Stomach (tissue), 8 donors: ENCODE measurements at regions not wholly inside any gene's neighbourhood (a gene's known extent, or its start where the extent isn't known, plus 50 kb on each side); places are given as distances from the start of the nearest gene placed in this dataset.
"Not testable (repeated sequence)": the region's sequence is repeated elsewhere in the genome, so short reads cannot be mapped to it uniquely, and the experiment has no call there.

ENCODE experiments used
- DNase-seq, 2 donors: peaks; one replicate each; pipeline versions ENCODE4 v3.0.0 to v3.0.0-alpha.2; 2013 to 2019
- H3K27ac ChIP-seq, 5 donors: fragments of 200-600 bp in 4 of 5; sonication (generic) in 4 of 5; one replicate each; pipeline ENCODE4 v1.5.1; 2013 to 2019; ENCODE audit warnings: mild to moderate bottlenecking in 1 of 5, moderate library complexity in 1 of 5
- H3K27me3 ChIP-seq, 3 donors: fragments of 200-600 bp; sonication (generic); one replicate each; pipeline ENCODE4 v1.5.1; 2017 to 2019; ENCODE audit warnings: mixed run types in 1 of 3
- H3K36me3 ChIP-seq, 4 donors: fragments of 200-600 bp; sonication (generic); 1 replicate in 3 of 4; 2 replicates in 1 of 4; pipeline ENCODE4 v1.5.1; 2016 to 2019
- H3K4me1 ChIP-seq, 4 donors: fragments of 200-600 bp; sonication (generic); one replicate each; pipeline ENCODE4 v1.5.1; 2016 to 2019
- H3K4me3 ChIP-seq, 4 donors: fragments of 200-600 bp; sonication (generic) in 3 of 4; one replicate each; pipeline ENCODE4 v1.5.1; 2016 to 2019; ENCODE audit warnings: mild to moderate bottlenecking in 1 of 4
- H3K9me3 ChIP-seq, 4 donors: fragments of 200-600 bp; sonication (generic); one replicate each; pipeline ENCODE4 v1.5.1; 2016 to 2019
- CTCF ChIP-seq, 7 experiments: fragments of 450-650 bp in 4 of 7; fragments of 200-600 bp in 3 of 7; sonication (generic) in 3 of 7; IDR thresholded peaks; one replicate each; pipeline ENCODE4 v1.5.1; 2016 to 2019; ENCODE audit warnings: antibody characterized with exemption in 7 of 7, control low read depth in 2 of 7, mild to moderate bottlenecking in 1 of 7
- EP300 ChIP-seq: sonication (generic); formaldehyde crosslinking; IDR thresholded peaks from one replicate; pipeline ENCODE4 v1.6.1; 2017; ENCODE audit warnings: antibody characterized with exemption
- POLR2A ChIP-seq, 4 donors: fragments of 450-650 bp; IDR thresholded peaks; one replicate each; pipeline ENCODE4 v1.6.1; 2016; ENCODE audit warnings: antibody characterized with exemption in 4 of 4, control low read depth in 2 of 4, mild to moderate bottlenecking in 1 of 4, moderate library complexity in 1 of 4
- POLR2AphosphoS5 ChIP-seq, 3 donors: sonication (generic); formaldehyde crosslinking; IDR thresholded peaks; one replicate each; pipeline ENCODE4 v1.6.1; 2016; ENCODE audit warnings: antibody characterized with exemption in 3 of 3
- WGBS, 5 donors: extraction: QIAGEN DNeasy Blood & Tissue Kit in 3 of 5; methylation state at CpG; one replicate each; pipeline versions ENCODE4 v1.1.5 to v1.1.7; 2013 to 2018; 5-methylcytosine and 5-hydroxymethylcytosine counted together
- intact Hi-C: fragments of 100-400 bp; cut with DNase I; formaldehyde crosslinking; loops from one replicate; pipeline ENCODE4 v1.15.1; 2023; ENCODE audit warnings: low total_unique reads
- donor health status: healthy with polysubstance abuse.
- donor health status: Bipolar disorder and iron deficiency.
- donor health status: healthy.

GRCh38 chr4:77445823-77446222 is 159.8 kb upstream of the CXCL13 start:
- H3K4me3 ChIP-seq, result no peak overlapping the region
- no peaks in the 10 kb centered on the region for H3K9me3 ChIP-seq
- no peak for TF ChIP-seq POLR2AphosphoS5 (IDR thresholded peaks at IDR 0.05)
- intact Hi-C loops, result no loop called here
- H3K36me3 ChIP-seq, result no peaks in the 10 kb centered on the region
- DNase-seq, result no peak
- H3K27me3 ChIP-seq, result no peaks in the 10 kb centered on the region
- H3K4me1 ChIP-seq, result no peaks in the 10 kb centered on the region
- H3K27ac ChIP-seq, result no peak overlapping the region

GRCh38 chr4:77446601-77447000 is 159.0 kb upstream of the CXCL13 start:
- Histone ChIP-seq H3K27me3 (no peaks in the 10 kb centered on the region), H3K4me3 (no peak overlapping the region), H3K4me1 (no peaks in the 10 kb centered on the region), H3K9me3 (no peaks in the 10 kb centered on the region), H3K27ac (no peak overlapping the region), H3K36me3 (no peaks in the 10 kb centered on the region)
- DNase-seq, result peak in 1 of 2 donors; percentile 45
- WGBS, 5 donors, result 57 to 80% (median 67%) methylated on average over 4 of the region's 4 CpGs
- TF ChIP-seq POLR2A (IDR thresholded peaks at IDR 0.05) (no peak), EP300 (no peak), CTCF (IDR thresholded peaks at IDR 0.05) (no peak), POLR2AphosphoS5 (IDR thresholded peaks at IDR 0.05) (no peak)
- intact Hi-C loops, result no loop called here

GRCh38 chr4:77449171-77449570 is 156.4 kb upstream of the CXCL13 start:
- TF ChIP-seq CTCF (IDR thresholded peaks at IDR 0.05) (no peak), POLR2A (IDR thresholded peaks at IDR 0.05) (no peak), EP300 (no peak), POLR2AphosphoS5 (IDR thresholded peaks at IDR 0.05) (no peak)
- Histone ChIP-seq H3K4me3 (no peak overlapping the region), H3K27me3 (no peaks in the 10 kb centered on the region), H3K9me3 (no peaks in the 10 kb centered on the region), H3K27ac (no peak overlapping the region), H3K4me1 (no peaks in the 10 kb centered on the region), H3K36me3 (no peaks in the 10 kb centered on the region)
- peak in 1 of 2 donors; percentile 31 for DNase-seq
- WGBS, 5 donors, result 58 to 80% (median 75%) methylated on average over 2 of the region's 2 CpGs
- intact Hi-C loops, result no loop called here

GRCh38 chr4:77450006-77450405 is 155.6 kb upstream of the CXCL13 start:
- no peak overlapping the region for H3K4me3 ChIP-seq
- DNase-seq, result no peak
- H3K36me3 ChIP-seq, result no peaks in the 10 kb centered on the region
- WGBS, 5 donors, result 64 to 81% (median 70%) methylated on average over 4 of the region's 4 CpGs
- no peak overlapping the region for H3K27ac ChIP-seq
- no peaks in the 10 kb centered on the region for H3K27me3 ChIP-seq
- TF ChIP-seq EP300, result no peak
- no peak for TF ChIP-seq CTCF (IDR thresholded peaks at IDR 0.05)
- no peak for TF ChIP-seq POLR2A (IDR thresholded peaks at IDR 0.05)
- TF ChIP-seq POLR2AphosphoS5 (IDR thresholded peaks at IDR 0.05), result no peak
- intact Hi-C loops, result no loop called here
- no peaks in the 10 kb centered on the region for H3K4me1 ChIP-seq
- no peaks in the 10 kb centered on the region for H3K9me3 ChIP-seq

GRCh38 chr4:77451530-77451929 is 154.1 kb upstream of the CXCL13 start:
- no peak overlapping the region for H3K27ac ChIP-seq
- no peaks in the 10 kb centered on the region for H3K4me1 ChIP-seq
- no peak for DNase-seq
- TF ChIP-seq EP300 (no peak), CTCF (IDR thresholded peaks at IDR 0.05) (no peak), POLR2AphosphoS5 (IDR thresholded peaks at IDR 0.05) (no peak), POLR2A (IDR thresholded peaks at IDR 0.05) (no peak)
- no peak overlapping the region for H3K4me3 ChIP-seq
- H3K27me3 ChIP-seq, result no peaks in the 10 kb centered on the region
- no peaks in the 10 kb centered on the region for H3K9me3 ChIP-seq
- 0 to 85% (median 39%) methylated on average over 1 of the region's 1 CpG for WGBS, 5 donors
- intact Hi-C loops, result no loop called here
- no peaks in the 10 kb centered on the region for H3K36me3 ChIP-seq

DNA sequence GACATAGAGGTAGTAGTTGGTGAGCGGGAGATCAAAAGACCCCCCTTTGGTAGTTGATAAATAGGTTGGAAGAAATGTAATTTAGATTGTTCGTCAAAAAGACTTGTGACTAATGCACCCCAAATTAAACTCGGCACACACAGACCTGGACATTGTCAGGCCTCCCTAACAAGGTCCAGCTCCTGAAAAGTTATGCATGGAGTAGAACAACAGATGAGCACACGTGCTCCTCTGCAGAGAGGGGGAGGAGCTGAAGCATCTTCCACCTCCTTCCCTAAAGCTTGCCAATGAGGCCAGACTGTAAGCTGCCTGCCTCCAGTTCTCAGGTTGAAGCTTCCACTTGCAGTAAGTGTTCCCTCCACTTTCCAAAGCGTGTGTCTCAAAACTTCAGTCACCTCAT is 153.5 kb upstream of the CXCL13 start:
- H3K4me3 ChIP-seq, H3K36me3 ChIP-seq, H3K9me3 ChIP-seq, intact Hi-C loops, DNase-seq, H3K27ac ChIP-seq, H3K27me3 ChIP-seq, H3K4me1 ChIP-seq: not testable (repeated sequence)
- 64 to 83% (median 77%) methylated on average over 4 to 5 of the region's 5 CpGs for WGBS, 5 donors
